Skeletal muscle satellite cell (primary cell): ENCODE measurements at regions not wholly inside any gene's neighbourhood (a gene's known extent, or its start where the extent isn't known, plus 50 kb on each side); places are given as distances from the start of the nearest gene placed in this dataset.
"Not testable (repeated sequence)": the region's sequence is repeated elsewhere in the genome, so short reads cannot be mapped to it uniquely, and the experiment has no call there.

ENCODE experiments used
- H3K27me3 ChIP-seq: 2 replicates; pipeline ENCODE4 v1.7.0; 2013; ENCODE audit warnings: low read length; ENCODE audit not compliant: control insufficient read depth, insufficient read depth
- H3K36me3 ChIP-seq: 2 replicates; pipeline ENCODE4 v1.7.0; 2013; ENCODE audit warnings: mild to moderate bottlenecking, control low read depth, low read length; ENCODE audit not compliant: insufficient read depth
- H3K4me1 ChIP-seq: 2 replicates; pipeline ENCODE4 v1.7.0; 2013; ENCODE audit warnings: low read length; ENCODE audit not compliant: control insufficient read depth, insufficient read depth
- H3K4me2 ChIP-seq: 2 replicates; pipeline ENCODE4 v1.7.0; 2013; ENCODE audit warnings: mild to moderate bottlenecking, low read length
- H3K4me3 ChIP-seq: 2 replicates; pipeline ENCODE4 v1.7.0; 2013; ENCODE audit warnings: low read length
- H3K9ac ChIP-seq: 2 replicates; pipeline ENCODE4 v1.7.0; 2013; ENCODE audit warnings: mild to moderate bottlenecking, low read depth, low read length, moderate library complexity
- H3K9me3 ChIP-seq: replicated peaks from 2 replicates; pipeline ENCODE4 v1.7.0; 2013; ENCODE audit warnings: mild to moderate bottlenecking, control low read depth, low read length

DNA sequence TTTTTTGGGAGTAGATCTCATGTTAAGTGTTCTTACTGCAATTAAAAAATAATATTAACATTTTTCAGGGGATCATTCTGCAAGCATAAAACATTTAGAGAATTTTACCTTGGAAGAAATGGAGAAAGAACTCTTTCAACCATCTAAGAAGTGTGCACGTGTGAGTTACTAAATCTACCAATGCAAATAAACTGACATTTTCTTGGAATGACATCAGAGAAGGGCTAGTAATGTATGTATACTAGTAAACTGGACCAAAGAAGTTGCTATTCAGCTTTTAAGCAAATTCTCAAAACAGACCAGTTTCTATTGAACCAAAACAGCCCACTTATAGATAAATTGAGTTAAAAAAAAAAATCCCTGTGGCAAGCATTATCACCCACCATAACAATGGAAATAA is 191.2 kb downstream of the BTBD3 start:
- Histone ChIP-seq H3K4me3 (no peak overlapping the region), H3K4me2 (no peak overlapping the region), H3K9me3 (no peaks in the 10 kb centered on the region), H3K4me1 (peaks cover 4% of the 10 kb centered on the region), H3K36me3 (no peaks in the 10 kb centered on the region), H3K27me3 (no peaks in the 10 kb centered on the region), H3K9ac (no peak overlapping the region)

GRCh38 chr20:12110274-12110673 is 192.6 kb downstream of the BTBD3 start:
- peaks cover 4% of the 10 kb centered on the region for H3K4me1 ChIP-seq
- no peaks in the 10 kb centered on the region for H3K27me3 ChIP-seq
- no peaks in the 10 kb centered on the region for H3K36me3 ChIP-seq
- no peak overlapping the region for H3K9ac ChIP-seq
- no peaks in the 10 kb centered on the region for H3K9me3 ChIP-seq
- H3K4me3 ChIP-seq, result no peak overlapping the region
- H3K4me2 ChIP-seq, result no peak overlapping the region

DNA sequence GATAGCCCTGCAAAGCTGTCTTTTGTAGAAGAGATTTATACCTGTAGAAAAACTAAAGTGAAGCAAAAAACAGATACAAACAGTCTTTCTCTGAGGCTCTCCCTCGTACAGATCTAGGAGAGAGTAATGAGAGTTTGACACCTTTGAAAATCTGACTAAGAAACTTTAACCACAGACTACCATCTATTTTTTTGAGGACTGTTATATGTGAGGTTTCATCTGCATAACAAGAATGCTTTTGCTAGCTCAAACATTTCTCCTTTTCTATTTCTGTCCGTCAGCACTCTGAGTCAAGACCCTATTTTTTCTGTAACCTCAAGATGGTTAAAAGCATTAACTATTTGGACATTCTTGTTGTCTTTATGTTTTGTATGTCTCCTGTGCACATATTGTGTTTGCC is 193.0 kb downstream of the BTBD3 start:
- no peaks in the 10 kb centered on the region for H3K9me3 ChIP-seq
- no peak overlapping the region for H3K4me3 ChIP-seq
- H3K4me1 ChIP-seq, result peaks cover 4% of the 10 kb centered on the region
- no peaks in the 10 kb centered on the region for H3K27me3 ChIP-seq
- H3K4me2 ChIP-seq, result no peak overlapping the region
- H3K9ac ChIP-seq, result no peak overlapping the region
- H3K36me3 ChIP-seq, result no peaks in the 10 kb centered on the region

DNA sequence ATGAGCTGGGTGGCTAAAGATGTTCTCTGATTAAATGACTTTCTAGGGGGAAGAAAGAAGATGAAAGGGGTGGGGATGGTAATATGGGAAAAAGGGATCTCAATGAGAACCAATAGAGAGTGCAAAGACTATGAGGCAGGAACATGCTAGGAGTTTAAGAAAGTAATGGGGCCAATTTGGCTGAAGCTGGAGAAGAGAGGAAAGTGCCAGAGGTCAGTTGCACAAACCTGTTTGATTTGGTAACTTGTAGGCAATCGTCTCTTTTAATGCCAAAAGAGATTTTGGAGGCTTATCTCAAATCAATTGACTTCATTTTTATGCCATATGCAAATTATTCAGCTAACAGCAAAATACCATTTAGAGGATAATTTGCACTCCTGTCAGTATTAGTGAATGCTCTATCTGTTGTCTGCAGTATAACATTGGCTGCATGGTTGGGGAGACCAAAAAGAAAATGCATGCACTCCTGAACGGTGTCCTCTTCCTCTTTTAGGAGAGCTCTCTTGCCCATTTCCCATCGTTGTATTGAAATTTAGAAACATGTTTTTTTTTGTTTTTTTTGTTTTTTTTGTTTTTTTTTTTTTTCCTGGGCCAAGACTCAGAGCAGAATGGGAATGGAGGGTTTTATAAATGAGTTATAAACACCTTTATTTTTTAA is 193.9 kb downstream of the BTBD3 start:
- H3K4me2 ChIP-seq, result no peak overlapping the region
- H3K27me3 ChIP-seq, result no peaks in the 10 kb centered on the region
- no peaks in the 10 kb centered on the region for H3K36me3 ChIP-seq
- H3K9me3 ChIP-seq, result no peaks in the 10 kb centered on the region
- no peak overlapping the region for H3K9ac ChIP-seq
- H3K4me3 ChIP-seq, result no peak overlapping the region
- H3K4me1 ChIP-seq, result peaks cover 4% of the 10 kb centered on the region

- Histone ChIP-seq H3K27me3 (no peaks in the 10 kb centered on the region), H3K4me3 (no peak overlapping the region), H3K36me3 (no peaks in the 10 kb centered on the region), H3K9me3 (no peaks in the 10 kb centered on the region), H3K4me2 (no peak overlapping the region), H3K4me1 (peaks cover 4% of the 10 kb centered on the region), H3K9ac (no peak overlapping the region)
These were observed 194.4 kb downstream of the BTBD3 start for GRCh38 chr20:12112089-12112474.

- Histone ChIP-seq H3K4me2 (no peak overlapping the region), H3K4me3 (no peak overlapping the region), H3K4me1 (peaks cover 4% of the 10 kb centered on the region), H3K36me3 (no peaks in the 10 kb centered on the region), H3K9ac (no peak overlapping the region), H3K27me3 (no peaks in the 10 kb centered on the region), H3K9me3 (no peaks in the 10 kb centered on the region)
These were observed 195.0 kb downstream of the BTBD3 start for GRCh38 chr20:12112665-12113064.

GRCh38 chr20:12113075-12113467 is 195.4 kb downstream of the BTBD3 start:
- no peaks in the 10 kb centered on the region for H3K27me3 ChIP-seq
- no peaks in the 10 kb centered on the region for H3K9me3 ChIP-seq
- no peak overlapping the region for H3K4me2 ChIP-seq
- H3K4me1 ChIP-seq, result peaks cover 4% of the 10 kb centered on the region
- no peak overlapping the region for H3K9ac ChIP-seq
- H3K36me3 ChIP-seq, result no peaks in the 10 kb centered on the region
- H3K4me3 ChIP-seq, result no peak overlapping the region

GRCh38 chr20:12113468-12114371 is 196.0 kb downstream of the BTBD3 start:
- no peaks in the 10 kb centered on the region for H3K36me3 ChIP-seq
- no peak overlapping the region for H3K4me3 ChIP-seq
- H3K9me3 ChIP-seq, result no peaks in the 10 kb centered on the region
- H3K4me1 ChIP-seq, result peaks cover 4% of the 10 kb centered on the region
- H3K4me2 ChIP-seq, result no peak overlapping the region
- no peak overlapping the region for H3K9ac ChIP-seq
- no peaks in the 10 kb centered on the region for H3K27me3 ChIP-seq

GRCh38 chr20:12129114-12129513 is 211.4 kb downstream of the BTBD3 start:
- not testable (repeated sequence) for H3K4me3 ChIP-seq, H3K9ac ChIP-seq, H3K4me1 ChIP-seq, H3K4me2 ChIP-seq, H3K36me3 ChIP-seq, H3K27me3 ChIP-seq, H3K9me3 ChIP-seq

DNA sequence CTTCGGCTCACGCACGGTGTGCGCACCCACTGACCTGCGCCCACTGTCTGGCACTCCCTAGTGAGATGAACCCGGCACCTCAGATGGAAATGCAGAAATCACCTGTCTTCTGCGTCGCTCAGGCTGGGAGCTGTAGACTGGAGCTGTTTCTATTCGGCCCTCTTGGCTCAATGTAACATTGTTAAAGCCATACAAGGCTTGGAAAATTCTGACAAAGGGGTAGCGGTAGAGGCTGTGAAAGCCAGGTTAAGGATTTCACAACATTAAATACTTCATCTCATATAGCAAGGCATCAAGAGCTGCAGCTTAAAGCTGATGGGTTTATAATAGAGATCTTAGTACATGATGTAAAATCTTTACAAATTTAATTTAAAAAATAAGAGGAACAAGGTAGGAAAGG is 211.8 kb downstream of the BTBD3 start:
- not testable (repeated sequence) for H3K9me3 ChIP-seq, H3K27me3 ChIP-seq, H3K4me1 ChIP-seq

GRCh38 chr20:12130781-12131180 is 213.1 kb downstream of the BTBD3 start:
- no peak overlapping the region for H3K9ac ChIP-seq
- no peaks in the 10 kb centered on the region for H3K36me3 ChIP-seq

More for the DNA sequence above, 211.8 kb downstream of the BTBD3 start:
- H3K4me3 ChIP-seq, H3K4me2 ChIP-seq, H3K36me3 ChIP-seq, H3K9ac ChIP-seq: not testable (repeated sequence)

GRCh38 chr20:12133553-12133952 is 215.9 kb downstream of the BTBD3 start:
- H3K4me1 ChIP-seq, result no peaks in the 10 kb centered on the region
- no peak overlapping the region for H3K4me2 ChIP-seq

More at GRCh38 chr20:12130781-12131180, 213.1 kb downstream of the BTBD3 start:
- H3K4me2 ChIP-seq, result no peak overlapping the region
- no peaks in the 10 kb centered on the region for H3K4me1 ChIP-seq
- H3K4me3 ChIP-seq, result no peak overlapping the region
- no peaks in the 10 kb centered on the region for H3K27me3 ChIP-seq
- no peaks in the 10 kb centered on the region for H3K9me3 ChIP-seq

More at GRCh38 chr20:12133553-12133952, 215.9 kb downstream of the BTBD3 start:
- Histone ChIP-seq H3K9ac (no peak overlapping the region), H3K4me3 (no peak overlapping the region), H3K9me3 (no peaks in the 10 kb centered on the region), H3K36me3 (no peaks in the 10 kb centered on the region), H3K27me3 (no peaks in the 10 kb centered on the region)
